Spleen (tissue), 7 donors: ENCODE measurements at regions not wholly inside any gene's neighbourhood (a gene's known extent, or its start where the extent isn't known, plus 50 kb on each side); places are given as distances from the start of the nearest gene placed in this dataset.

Source experiments
- CTCF ChIP-seq, 11 experiments: fragments of 200-600 bp in 7 of 11; fragments of 450-650 bp in 4 of 11; sonication (generic) in 4 of 11; IDR thresholded peaks in 8 of 11; conservative IDR thresholded peaks in 3 of 11; 1 replicate in 7 of 11; 2 replicates in 4 of 11; pipeline versions ENCODE4 v1.4.0 to v1.8.0; 2016 to 2021; ENCODE audit warnings: antibody characterized with exemption in 11 of 11, inconsistent platforms in 4 of 11, mild to moderate bottlenecking in 1 of 11
- POLR2A ChIP-seq, 3 donors: fragments of 450-650 bp; IDR thresholded peaks; one replicate each; pipeline ENCODE4 v1.5.1; 2017; ENCODE audit warnings: antibody characterized with exemption in 3 of 3, mild to moderate bottlenecking in 1 of 3
- donor health status: DM: no; HTN: no; CAD: no; lungs with moderate emphysema.
- donor health status: DM: no; HTN: no; CAD: no.
- donor health status: DM: no; HTN: no; CAD: no.

DNA sequence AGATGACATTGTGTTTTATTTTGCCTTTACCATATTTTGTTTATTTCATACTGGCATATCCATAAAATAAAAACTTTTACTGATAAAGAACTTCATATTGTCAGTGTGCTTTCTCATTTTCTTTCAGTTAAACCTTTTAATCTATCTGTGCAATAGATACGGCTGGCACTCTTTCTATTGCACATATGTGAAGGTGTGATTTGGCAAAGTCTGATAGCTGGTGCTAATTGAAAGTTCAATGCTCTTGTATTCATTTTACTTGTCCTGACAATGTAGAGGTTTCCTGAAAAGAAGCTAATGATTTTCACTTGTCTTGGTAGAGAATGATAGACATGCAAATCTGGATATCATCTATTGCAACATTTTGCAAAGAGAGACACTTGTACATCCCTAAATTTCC lies 467.0 kb downstream of the NSUN3 start:
- TF ChIP-seq CTCF (IDR thresholded peaks at IDR 0.05 in 8 of 11, conservative IDR thresholded peaks at IDR 0.05 in 3 of 11) (no peak), POLR2A (IDR thresholded peaks at IDR 0.05) (no peak)
